Uterus (tissue), 3 donors: ENCODE measurements at regions not wholly inside any gene's neighbourhood (a gene's known extent, or its start where the extent isn't known, plus 50 kb on each side); places are given as distances from the start of the nearest gene placed in this dataset.

Experiments used
- DNase-seq, 2 donors: peaks; one replicate each; pipeline ENCODE4 v3.0.0-alpha.2; 2019 to 2020
- H3K27ac ChIP-seq, 2 donors: fragments of 200-600 bp; sonication (generic); 1 replicate in 1 of 2; 2 replicates in 1 of 2; pipeline ENCODE4 v1.5.1; 2016 to 2018
- H3K27me3 ChIP-seq, 2 donors: fragments of 200-600 bp; sonication (generic); one replicate each; pipeline ENCODE4 v1.5.1; 2018 to 2019; ENCODE audit warnings: control low read depth in 1 of 2
- H3K36me3 ChIP-seq, 2 donors: fragments of 200-600 bp; sonication (generic); one replicate each; pipeline ENCODE4 v1.5.1; 2019; ENCODE audit warnings: control low read depth in 1 of 2
- H3K4me1 ChIP-seq, 2 donors: fragments of 200-600 bp; sonication (generic); one replicate each; pipeline ENCODE4 v1.5.1; 2018 to 2019; ENCODE audit warnings: control low read depth in 1 of 2
- H3K4me3 ChIP-seq, 2 donors: fragments of 200-600 bp; sonication (generic); 1 replicate in 1 of 2; 2 replicates in 1 of 2; pipeline ENCODE4 v1.5.1; 2018 to 2019; ENCODE audit warnings: mild to moderate bottlenecking in 1 of 2
- H3K9me3 ChIP-seq, 2 donors: fragments of 200-600 bp; sonication (generic); one replicate each; pipeline ENCODE4 v1.5.1; 2019; ENCODE audit warnings: control low read depth in 1 of 2
- CTCF ChIP-seq, 4 experiments: fragments of 200-600 bp in 2 of 4; fragments of 450-650 bp in 2 of 4; sonication (generic) in 2 of 4; IDR thresholded peaks; one replicate each; pipeline ENCODE4 v1.5.1; 2016 to 2019; ENCODE audit warnings: antibody characterized with exemption in 4 of 4, mild to moderate bottlenecking in 2 of 4, moderate library complexity in 1 of 4
- POLR2A ChIP-seq, 2 donors: fragments of 450-650 bp; IDR thresholded peaks; one replicate each; pipeline ENCODE4 v1.6.1; 2016; ENCODE audit warnings: antibody characterized with exemption in 2 of 2, mild to moderate bottlenecking in 1 of 2, moderate library complexity in 1 of 2
- intact Hi-C: fragments of 100-400 bp; cut with DNase I; formaldehyde crosslinking; loops from one replicate; pipeline ENCODE4 v1.15.1; 2023; ENCODE audit warnings: low total_unique reads
- donor health status: DM: yes; HTN: yes; CAD: no.

GRCh38 chr1:34328281-34328799 lies 151.6 kb downstream of the C1orf94 start:
- H3K9me3 ChIP-seq, result no peaks in the 10 kb centered on the region
- H3K36me3 ChIP-seq, result no peaks in the 10 kb centered on the region
- no peak overlapping the region for H3K27ac ChIP-seq
- intact Hi-C loops, result no loop called here
- no peak for DNase-seq
- TF ChIP-seq POLR2A (IDR thresholded peaks at IDR 0.05), result no peak
- H3K27me3 ChIP-seq, result no peaks in the 10 kb centered on the region
- no peaks in the 10 kb centered on the region for H3K4me1 ChIP-seq
- no peak overlapping the region for H3K4me3 ChIP-seq

- Histone ChIP-seq H3K36me3 (no peaks in the 10 kb centered on the region), H3K9me3 (no peaks in the 10 kb centered on the region), H3K27me3 (no peaks in the 10 kb centered on the region), H3K27ac (no peak overlapping the region), H3K4me3 (no peak overlapping the region), H3K4me1 (no peaks in the 10 kb centered on the region)
- intact Hi-C loops, result no loop called here
- TF ChIP-seq POLR2A (IDR thresholded peaks at IDR 0.05), result no peak
- no peak for DNase-seq
Measured at GRCh38 chr1:34330061-34330460, 153.4 kb downstream of the C1orf94 start.

- no peak overlapping the region for H3K4me3 ChIP-seq
- TF ChIP-seq POLR2A (IDR thresholded peaks at IDR 0.05), result no peak
- no peak for TF ChIP-seq CTCF (IDR thresholded peaks at IDR 0.05)
- DNase-seq, result no peak
- no peaks in the 10 kb centered on the region for H3K27me3 ChIP-seq
- intact Hi-C loops, result no loop called here
- H3K9me3 ChIP-seq, result no peaks in the 10 kb centered on the region
- H3K27ac ChIP-seq, result no peak overlapping the region
- H3K36me3 ChIP-seq, result no peaks in the 10 kb centered on the region
- H3K4me1 ChIP-seq, result no peaks in the 10 kb centered on the region
Measured at GRCh38 chr1:34331020-34331926, 154.6 kb downstream of the C1orf94 start.

- H3K4me1 ChIP-seq, result no peaks in the 10 kb centered on the region
- H3K27ac ChIP-seq, result no peak overlapping the region
- DNase-seq, result no peak
- H3K36me3 ChIP-seq, result no peaks in the 10 kb centered on the region
- no peak for TF ChIP-seq CTCF (IDR thresholded peaks at IDR 0.05)
- TF ChIP-seq POLR2A (IDR thresholded peaks at IDR 0.05), result no peak
- H3K27me3 ChIP-seq, result no peaks in the 10 kb centered on the region
- no peaks in the 10 kb centered on the region for H3K9me3 ChIP-seq
- no peak overlapping the region for H3K4me3 ChIP-seq
- intact Hi-C loops, result no loop called here
Measured at GRCh38 chr1:34332996-34333395, 156.3 kb downstream of the C1orf94 start.

GRCh38 chr1:34338871-34339270 lies 162.2 kb downstream of the C1orf94 start:
- no peaks in the 10 kb centered on the region for H3K4me1 ChIP-seq
- no peak for TF ChIP-seq POLR2A (IDR thresholded peaks at IDR 0.05)
- TF ChIP-seq CTCF (IDR thresholded peaks at IDR 0.05), result no peak
- H3K9me3 ChIP-seq, result no peaks in the 10 kb centered on the region
- H3K4me3 ChIP-seq, result no peak overlapping the region
- H3K36me3 ChIP-seq, result no peaks in the 10 kb centered on the region
- DNase-seq, result no peak
- H3K27me3 ChIP-seq, result no peaks in the 10 kb centered on the region
- intact Hi-C loops, result no loop called here
- no peak overlapping the region for H3K27ac ChIP-seq

- no peak overlapping the region for H3K4me3 ChIP-seq
- no peaks in the 10 kb centered on the region for H3K4me1 ChIP-seq
- no peaks in the 10 kb centered on the region for H3K9me3 ChIP-seq
- TF ChIP-seq CTCF (IDR thresholded peaks at IDR 0.05) (no peak), POLR2A (IDR thresholded peaks at IDR 0.05) (no peak)
- no peaks in the 10 kb centered on the region for H3K27me3 ChIP-seq
- H3K36me3 ChIP-seq, result no peaks in the 10 kb centered on the region
- intact Hi-C loops, result no loop called here
- DNase-seq, result no peak
- H3K27ac ChIP-seq, result no peak overlapping the region
Measured at GRCh38 chr1:34341896-34342295, 165.2 kb downstream of the C1orf94 start.
